HCT116 (cell line): ENCODE measurements at regions not wholly inside any gene's neighbourhood (a gene's known extent, or its start where the extent isn't known, plus 50 kb on each side); places are given as distances from the start of the nearest gene placed in this dataset.

Source experiments
- ATAC-seq: fragments of 200-7000 bp; cut with Tn5 transposase; 2 replicates; pipeline ENCODE4 v1.9.1; 2020; ENCODE audit warnings: mild to moderate bottlenecking, moderate library complexity
- BruUV-seq: library from RNA; stranded (reverse); fragments of 400-500 nt; replicated peaks from 2 replicates; lab custom pipeline; 2021; lab: Mats Ljungman, UMichigan
- CTCF ChIA-PET: fragments of 300-600 bp; sonication (Branson Sonifier 250); formaldehyde crosslinking; loops from one replicate; lab custom pipeline; 2021; ENCODE audit warnings: antibody characterized with exemption; lab: Charles Lee
- POLR2A ChIA-PET: fragments of 300-600, 350-600 bp; sonication (Branson Sonifier 250); formaldehyde crosslinking; loops from one replicate; lab custom pipeline; 2021; ENCODE audit warnings: antibody characterized with exemption; lab: Charles Lee
- RAD21 ChIA-PET, 2 experiments: fragments of 300-600 bp; sonication (Branson Sonifier 250); formaldehyde crosslinking; loops; one replicate each; lab custom pipeline; 2023; ENCODE audit warnings: low total read pairs in 2 of 2; ENCODE audit not compliant: uncharacterized antibody in 2 of 2, unreplicated experiment in 2 of 2, low non-redundant PET in 1 of 2; lab: Charles Lee
- DNase-seq: peaks from one replicate; pipeline ENCODE4 v3.0.0-alpha.2; 2010; ENCODE audit warnings: low read depth, low spot score
- H2AFZ ChIP-seq: fragments of 200-600 bp; shearing (Covaris generic), sonication (generic); 2 replicates; pipeline ENCODE4 v1.6.1; 2017; ENCODE audit warnings: low read depth, mixed run types, mixed read lengths, antibody characterized with exemption, low read length; ENCODE audit not compliant: poor library complexity, severe bottlenecking
- H3K27ac ChIP-seq: 2 replicates; pipeline ENCODE4 v1.5.1; 2012; ENCODE audit warnings: low read depth, low read length
- H3K27me3 ChIP-seq: fragments of 200-600 bp; sonication (generic); 2 replicates; pipeline ENCODE4 v1.6.1; 2016; ENCODE audit warnings: mixed run types, low read length, mixed read lengths; ENCODE audit not compliant: insufficient read depth
- H3K36me3 ChIP-seq, 2 experiments: fragments of 200-500 bp in 1 of 2; fragments of 200-600 bp in 1 of 2; sonication (Bioruptor generic) in 1 of 2; sonication (generic) in 1 of 2; 2 replicates each; pipeline versions ENCODE4 v1.5.1 to v1.6.1; 2014 to 2016; ENCODE audit warnings: low read length in 2 of 2, inconsistent platforms in 1 of 2, mixed read lengths in 1 of 2, mixed run types in 1 of 2; ENCODE audit not compliant: insufficient read depth in 2 of 2, control insufficient read depth in 1 of 2
- H3K4me1 ChIP-seq, 2 experiments: fragments of 200-600 bp in 1 of 2; sonication (generic) in 1 of 2; 2 replicates each; pipeline versions ENCODE4 v1.5.1 to v1.6.1; 2012 to 2017; ENCODE audit warnings: low read length in 2 of 2, inconsistent platforms in 1 of 2, mild to moderate bottlenecking in 1 of 2, mixed read lengths in 1 of 2, mixed run types in 1 of 2, moderate library complexity in 1 of 2; ENCODE audit not compliant: insufficient read depth in 2 of 2, control insufficient read depth in 1 of 2
- H3K4me2 ChIP-seq: fragments of 200-600 bp; sonication (generic); 2 replicates; pipeline ENCODE4 v1.6.1; 2017; ENCODE audit warnings: mixed run types, low read length, mixed read lengths
- H3K4me3 ChIP-seq, 2 experiments: fragments of 200-600 bp in 1 of 2; sonication (generic) in 1 of 2; replicated peaks in 1 of 2; 2 replicates each; pipeline ENCODE4 v1.5.1; 2011 to 2016; ENCODE audit warnings: low read length in 2 of 2, control low read depth in 1 of 2, low read depth in 1 of 2, mild to moderate bottlenecking in 1 of 2, mixed read lengths in 1 of 2, mixed run types in 1 of 2
- H3K79me2 ChIP-seq: fragments of 200-600 bp; sonication (generic); 2 replicates; pipeline ENCODE4 v1.6.1; 2017; ENCODE audit warnings: mild to moderate bottlenecking, mixed run types, low read length, moderate library complexity, mixed read lengths; ENCODE audit not compliant: insufficient read depth
- H3K9ac ChIP-seq: fragments of 200-600 bp; sonication (generic); 2 replicates; pipeline ENCODE4 v1.6.1; 2016; ENCODE audit warnings: low read length, mixed read lengths
- H3K9me2 ChIP-seq: fragments of 200-600 bp; sonication (generic), shearing (Covaris generic); 2 replicates; pipeline ENCODE4 v1.6.1; 2017; ENCODE audit warnings: mixed run types, mild to moderate bottlenecking, moderate library complexity; ENCODE audit not compliant: insufficient read depth
- H3K9me3 ChIP-seq, 2 experiments: fragments of 200-500 bp in 1 of 2; fragments of 200-600 bp in 1 of 2; sonication (Bioruptor generic) in 1 of 2; sonication (generic) in 1 of 2; 2 replicates each; pipeline ENCODE4 v1.6.1; 2014 to 2017; ENCODE audit warnings: low read length in 2 of 2, mixed read lengths in 2 of 2, inconsistent platforms in 1 of 2, low read depth in 1 of 2, mild to moderate bottlenecking in 1 of 2, mixed run types in 1 of 2, moderate library complexity in 1 of 2; ENCODE audit not compliant: control insufficient read depth in 1 of 2, insufficient read depth in 1 of 2
- H4K20me1 ChIP-seq: fragments of 200-600 bp; sonication (generic), shearing (Covaris generic); 2 replicates; pipeline ENCODE4 v1.6.1; 2017; ENCODE audit warnings: mixed run types, mild to moderate bottlenecking, moderate library complexity; ENCODE audit not compliant: insufficient read depth
- CBX3 ChIP-seq: IDR thresholded peaks from 2 replicates; pipeline ENCODE4 v1.6.1; 2012; ENCODE audit warnings: low read depth
- EGR1 ChIP-seq: IDR thresholded peaks from 2 replicates; pipeline ENCODE4 v1.6.1; 2012; ENCODE audit warnings: low read depth
- ELF1 ChIP-seq: IDR thresholded peaks from 2 replicates; pipeline ENCODE4 v1.6.1; 2012; ENCODE audit warnings: low read depth, borderline replicate concordance
- EZH2 ChIP-seq: fragments of 200-600 bp; sonication (generic); IDR thresholded peaks from 2 replicates; pipeline ENCODE4 v1.6.1; 2017; ENCODE audit warnings: antibody characterized with exemption, mixed run types
- FOSL1 ChIP-seq: IDR thresholded peaks from 2 replicates; pipeline ENCODE4 v1.6.1; 2012; ENCODE audit warnings: low read depth
- RAD21 ChIP-seq: IDR thresholded peaks from 2 replicates; pipeline ENCODE4 v1.6.1; 2012; ENCODE audit warnings: low read depth, mild to moderate bottlenecking
- SP1 ChIP-seq: IDR thresholded peaks from 2 replicates; pipeline ENCODE4 v1.6.1; 2012; ENCODE audit warnings: low read depth
- TCF7L2 ChIP-seq: IDR thresholded peaks from 2 replicates; pipeline ENCODE4 v1.7.0; 2011; ENCODE audit warnings: borderline replicate concordance, inconsistent platforms; ENCODE audit not compliant: insufficient read depth, insufficient read length; ENCODE audit errors: extremely low read depth
- ZFX ChIP-seq: fragments of 450-650 bp; IDR thresholded peaks from 2 replicates; pipeline ENCODE4 v1.6.1; 2017
- intact Hi-C: fragments of 100-400 bp; cut with micrococcal nuclease; formaldehyde crosslinking; loops from 2 replicates; pipeline ENCODE4 v1.10.0; 2022
- TF ChIP-seq, protein P1 (sequence below), 3 experiments: fragments of 200-600 bp in 1 of 3; sonication (generic) in 1 of 3; IDR thresholded peaks in 2 of 3; conservative IDR thresholded peaks in 1 of 3; 2 replicates each; pipeline ENCODE4 v1.5.1; 2012 to 2017; ENCODE audit warnings: low read depth in 2 of 3, low read length in 2 of 3, antibody characterized with exemption in 1 of 3, borderline replicate concordance in 1 of 3, control low read depth in 1 of 3, mild to moderate bottlenecking in 1 of 3, mixed read lengths in 1 of 3, mixed run types in 1 of 3, moderate library complexity in 1 of 3; ENCODE audit not compliant: insufficient read depth in 1 of 3
- TF ChIP-seq, protein P2 (sequence below): IDR thresholded peaks from 2 replicates; pipeline ENCODE4 v1.6.1; 2012
- TF ChIP-seq, protein P3 (sequence below): IDR thresholded peaks from 2 replicates; pipeline ENCODE4 v1.6.1; 2012
- TF ChIP-seq, protein P4 (sequence below): IDR thresholded peaks from 2 replicates; pipeline ENCODE4 v1.6.1; 2012; ENCODE audit warnings: low read depth

DNA sequence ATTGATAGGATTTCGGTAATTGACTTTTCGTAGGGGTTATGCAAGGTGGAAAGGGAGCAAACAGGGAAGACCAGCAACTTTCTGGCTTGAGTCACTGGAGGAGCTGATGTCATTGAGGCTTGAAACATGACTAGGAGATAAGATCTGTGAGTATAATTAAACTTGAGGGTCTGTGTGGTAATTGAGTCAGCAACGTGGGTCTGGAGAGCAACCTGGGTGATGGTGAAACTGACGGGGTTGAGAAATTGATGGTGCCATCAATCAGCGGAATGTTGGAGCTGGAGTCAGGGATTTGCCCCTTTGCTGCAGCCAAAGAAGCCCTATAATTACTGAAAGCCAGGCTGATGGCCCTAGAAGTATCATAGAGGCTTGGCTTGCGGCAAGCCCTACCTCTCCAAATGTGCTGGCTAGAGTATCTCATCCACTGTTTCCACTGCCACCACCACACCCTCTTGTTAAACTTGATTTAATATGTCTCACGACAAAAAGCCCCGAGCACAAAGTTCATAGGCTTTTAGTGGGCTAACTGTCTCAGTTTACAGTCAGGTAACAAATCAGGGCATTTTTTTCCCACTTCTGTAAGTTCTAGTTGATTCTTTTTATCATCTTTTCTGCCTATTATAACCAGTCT lies 186.9 kb upstream of the ELAC2 start:
- Histone ChIP-seq H3K79me2 (no peaks in the 10 kb centered on the region), H3K9me3 (no peaks in the 10 kb centered on the region), H3K9ac (no peak overlapping the region), H3K9me2 (no peaks in the 10 kb centered on the region), H3K27me3 (no peaks in the 10 kb centered on the region; the same call in 1 of the 2 replicates), H4K20me1 (no peaks in the 10 kb centered on the region), H3K4me1 (no peaks in the 10 kb centered on the region), H3K27ac (no peak overlapping the region), H2AFZ (no peak overlapping the region), H3K4me3 (no peak overlapping the region), H3K36me3 (no peaks in the 10 kb centered on the region), H3K4me2 (no peak overlapping the region)
- intact Hi-C loops = no loop called here
- BruUV-seq = no TSS peak
- no peak for ATAC-seq
- ChIA-PET POLR2A (no interaction called here), RAD21 (no interaction called here), CTCF (no interaction called here)
- no peak for DNase-seq
- TF ChIP-seq, protein P1, sequence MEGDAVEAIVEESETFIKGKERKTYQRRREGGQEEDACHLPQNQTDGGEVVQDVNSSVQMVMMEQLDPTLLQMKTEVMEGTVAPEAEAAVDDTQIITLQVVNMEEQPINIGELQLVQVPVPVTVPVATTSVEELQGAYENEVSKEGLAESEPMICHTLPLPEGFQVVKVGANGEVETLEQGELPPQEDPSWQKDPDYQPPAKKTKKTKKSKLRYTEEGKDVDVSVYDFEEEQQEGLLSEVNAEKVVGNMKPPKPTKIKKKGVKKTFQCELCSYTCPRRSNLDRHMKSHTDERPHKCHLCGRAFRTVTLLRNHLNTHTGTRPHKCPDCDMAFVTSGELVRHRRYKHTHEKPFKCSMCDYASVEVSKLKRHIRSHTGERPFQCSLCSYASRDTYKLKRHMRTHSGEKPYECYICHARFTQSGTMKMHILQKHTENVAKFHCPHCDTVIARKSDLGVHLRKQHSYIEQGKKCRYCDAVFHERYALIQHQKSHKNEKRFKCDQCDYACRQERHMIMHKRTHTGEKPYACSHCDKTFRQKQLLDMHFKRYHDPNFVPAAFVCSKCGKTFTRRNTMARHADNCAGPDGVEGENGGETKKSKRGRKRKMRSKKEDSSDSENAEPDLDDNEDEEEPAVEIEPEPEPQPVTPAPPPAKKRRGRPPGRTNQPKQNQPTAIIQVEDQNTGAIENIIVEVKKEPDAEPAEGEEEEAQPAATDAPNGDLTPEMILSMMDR (IDR thresholded peaks at IDR 0.05 in 2 of 3, conservative IDR thresholded peaks at IDR 0.05 in 1 of 3; ENCODE audit: borderline replicate concordance in 1 of 3, insufficient read depth in 1 of 3, low read depth in 2 of 3, low read length in 2 of 3) = no peak
- TF ChIP-seq EZH2 = no peak
- no peak for TF ChIP-seq TCF7L2
- TF ChIP-seq SP1 = no peak
- TF ChIP-seq, protein P2, sequence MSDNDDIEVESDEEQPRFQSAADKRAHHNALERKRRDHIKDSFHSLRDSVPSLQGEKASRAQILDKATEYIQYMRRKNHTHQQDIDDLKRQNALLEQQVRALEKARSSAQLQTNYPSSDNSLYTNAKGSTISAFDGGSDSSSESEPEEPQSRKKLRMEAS = no peak
- TF ChIP-seq, protein P3, sequence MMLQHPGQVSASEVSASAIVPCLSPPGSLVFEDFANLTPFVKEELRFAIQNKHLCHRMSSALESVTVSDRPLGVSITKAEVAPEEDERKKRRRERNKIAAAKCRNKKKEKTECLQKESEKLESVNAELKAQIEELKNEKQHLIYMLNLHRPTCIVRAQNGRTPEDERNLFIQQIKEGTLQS = no peak
- no peak for TF ChIP-seq RAD21
- no peak for TF ChIP-seq CBX3
- TF ChIP-seq, protein P4, sequence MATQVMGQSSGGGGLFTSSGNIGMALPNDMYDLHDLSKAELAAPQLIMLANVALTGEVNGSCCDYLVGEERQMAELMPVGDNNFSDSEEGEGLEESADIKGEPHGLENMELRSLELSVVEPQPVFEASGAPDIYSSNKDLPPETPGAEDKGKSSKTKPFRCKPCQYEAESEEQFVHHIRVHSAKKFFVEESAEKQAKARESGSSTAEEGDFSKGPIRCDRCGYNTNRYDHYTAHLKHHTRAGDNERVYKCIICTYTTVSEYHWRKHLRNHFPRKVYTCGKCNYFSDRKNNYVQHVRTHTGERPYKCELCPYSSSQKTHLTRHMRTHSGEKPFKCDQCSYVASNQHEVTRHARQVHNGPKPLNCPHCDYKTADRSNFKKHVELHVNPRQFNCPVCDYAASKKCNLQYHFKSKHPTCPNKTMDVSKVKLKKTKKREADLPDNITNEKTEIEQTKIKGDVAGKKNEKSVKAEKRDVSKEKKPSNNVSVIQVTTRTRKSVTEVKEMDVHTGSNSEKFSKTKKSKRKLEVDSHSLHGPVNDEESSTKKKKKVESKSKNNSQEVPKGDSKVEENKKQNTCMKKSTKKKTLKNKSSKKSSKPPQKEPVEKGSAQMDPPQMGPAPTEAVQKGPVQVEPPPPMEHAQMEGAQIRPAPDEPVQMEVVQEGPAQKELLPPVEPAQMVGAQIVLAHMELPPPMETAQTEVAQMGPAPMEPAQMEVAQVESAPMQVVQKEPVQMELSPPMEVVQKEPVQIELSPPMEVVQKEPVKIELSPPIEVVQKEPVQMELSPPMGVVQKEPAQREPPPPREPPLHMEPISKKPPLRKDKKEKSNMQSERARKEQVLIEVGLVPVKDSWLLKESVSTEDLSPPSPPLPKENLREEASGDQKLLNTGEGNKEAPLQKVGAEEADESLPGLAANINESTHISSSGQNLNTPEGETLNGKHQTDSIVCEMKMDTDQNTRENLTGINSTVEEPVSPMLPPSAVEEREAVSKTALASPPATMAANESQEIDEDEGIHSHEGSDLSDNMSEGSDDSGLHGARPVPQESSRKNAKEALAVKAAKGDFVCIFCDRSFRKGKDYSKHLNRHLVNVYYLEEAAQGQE = no peak
- TF ChIP-seq EGR1 = no peak
- TF ChIP-seq ZFX = no peak
- no peak for TF ChIP-seq FOSL1
- no peak for TF ChIP-seq ELF1
